HG03159 (cell line): ENCODE measurements at regions not wholly inside any gene's neighbourhood (a gene's known extent, or its start where the extent isn't known, plus 50 kb on each side); places are given as distances from the start of the nearest gene placed in this dataset.

Experiments used
- ATAC-seq: cut with Tn5 transposase; IDR thresholded peaks from one replicate; pipeline ENCODE4 v1.9.1; 2021; ENCODE audit warnings: mild to moderate bottlenecking, moderate library complexity; ENCODE audit not compliant: unreplicated experiment

- no peak for ATAC-seq
Observed at GRCh38 chr22:48347311-48347710, 1480.4 kb downstream of the BRD1 start.

GRCh38 chr22:48346911-48347310, 1480.8 kb downstream of the BRD1 start:
- no peak for ATAC-seq

- ATAC-seq: no peak
Observed at GRCh38 chr22:48346311-48346710, 1481.4 kb downstream of the BRD1 start.

GRCh38 chr22:48345631-48346030, 1482.0 kb downstream of the BRD1 start:
- ATAC-seq: no peak

- no peak for ATAC-seq
Observed at GRCh38 chr22:48343461-48343860, 1484.2 kb downstream of the BRD1 start.

GRCh38 chr22:48342732-48343131, 1484.9 kb downstream of the BRD1 start:
- ATAC-seq: no peak

- no peak for ATAC-seq
Observed at GRCh38 chr22:48342016-48342415, 1485.7 kb downstream of the BRD1 start.

GRCh38 chr22:48340727-48341709, 1486.7 kb downstream of the BRD1 start:
- no peak for ATAC-seq

GRCh38 chr22:48340191-48340590, 1487.5 kb downstream of the BRD1 start:
- ATAC-seq: no peak

- no peak for ATAC-seq
Observed at GRCh38 chr22:48338793-48339705, 1488.6 kb downstream of the BRD1 start.

- no peak for ATAC-seq
Observed at GRCh38 chr22:48337957-48338792, 1489.5 kb downstream of the BRD1 start.

- ATAC-seq: no peak
Observed at GRCh38 chr22:48336339-48337060, 1491.2 kb downstream of the BRD1 start.

- ATAC-seq: no peak
Observed at GRCh38 chr22:48335442-48336139, 1492.1 kb downstream of the BRD1 start.

- ATAC-seq: no peak
Observed at GRCh38 chr22:48334971-48335370, 1492.7 kb downstream of the BRD1 start.

GRCh38 chr22:48333816-48334735, 1493.6 kb downstream of the BRD1 start:
- ATAC-seq: no peak

- no peak for ATAC-seq
Observed at GRCh38 chr22:48333323-48333763, 1494.3 kb downstream of the BRD1 start.

GRCh38 chr22:48332438-48333322, 1495.0 kb downstream of the BRD1 start:
- no peak for ATAC-seq
